Endothelial cell of umbilical vein (primary cell): ENCODE measurements at regions not wholly inside any gene's neighbourhood (a gene's known extent, or its start where the extent isn't known, plus 50 kb on each side); places are given as distances from the start of the nearest gene placed in this dataset.

Experiments used
- BruUV-seq: library from RNA; stranded (reverse); fragments of 400-500 nt; replicated peaks from 2 replicates; lab custom pipeline; 2021; lab: Mats Ljungman, UMichigan
- CTCF ChIA-PET: fragments of 300-600, 350-600 bp; sonication (Branson Sonifier 250); formaldehyde crosslinking; loops from one replicate; lab custom pipeline; 2021; ENCODE audit warnings: antibody characterized with exemption, inconsistent platforms; lab: Charles Lee
- POLR2A ChIA-PET: fragments of 300-600, 350-600 bp; sonication (Branson Sonifier 250); formaldehyde crosslinking; loops from one replicate; lab custom pipeline; 2021; ENCODE audit warnings: antibody characterized with exemption, inconsistent platforms; lab: Charles Lee
- DNase-seq: peaks from one replicate; pipeline ENCODE4 v3.0.0-alpha.2; 2011; ENCODE audit warnings: low read depth, low spot score
- FAIRE-seq: peaks from 2 replicates; lab custom pipeline; 2011; peaks lifted over from hg19 to GRCh38; lab: Jason Lieb, UNC
- H2AFZ ChIP-seq: 2 replicates; pipeline ENCODE4 v1.6.0; 2012; ENCODE audit warnings: low read depth, low read length, control low read depth, inconsistent platforms
- H3K27ac ChIP-seq: 2 replicates; pipeline ENCODE4 v1.5.1; 2011; ENCODE audit warnings: low read depth, mild to moderate bottlenecking, control low read depth, low read length, moderate library complexity; ENCODE audit not compliant: insufficient read depth
- H3K27me3 ChIP-seq, 2 experiments: 2 replicates each; pipeline versions ENCODE4 v1.6.0 to v1.6.1; 2011; ENCODE audit warnings: low read length in 2 of 2, mixed read lengths in 1 of 2; ENCODE audit not compliant: control insufficient read depth in 2 of 2, insufficient read depth in 2 of 2
- H3K36me3 ChIP-seq, 2 experiments: 2 replicates in 1 of 2; 3 replicates in 1 of 2; pipeline ENCODE4 v1.5.1; 2011; ENCODE audit warnings: low read length in 2 of 2, mild to moderate bottlenecking in 1 of 2, moderate library complexity in 1 of 2; ENCODE audit not compliant: control insufficient read depth in 2 of 2, insufficient read depth in 2 of 2; ENCODE audit errors: extremely low read depth in 1 of 2
- H3K4me1 ChIP-seq: 3 replicates; pipeline ENCODE4 v1.5.1; 2011; ENCODE audit warnings: mild to moderate bottlenecking, low read length; ENCODE audit not compliant: control insufficient read depth, insufficient read depth; ENCODE audit errors: extremely low read depth
- H3K4me2 ChIP-seq: 2 replicates; pipeline ENCODE4 v1.6.1; 2011; ENCODE audit warnings: low read length, control low read depth, mixed read lengths; ENCODE audit not compliant: insufficient read depth
- H3K4me3 ChIP-seq, 3 experiments: fragments of 200-600 bp in 1 of 3; sonication (generic), shearing (Covaris generic) in 1 of 3; replicated peaks in 1 of 3; 2 replicates each; pipeline ENCODE4 v1.5.1; 2011 to 2016; ENCODE audit warnings: control low read depth in 3 of 3, low read length in 3 of 3, mild to moderate bottlenecking in 2 of 3, inconsistent platforms in 1 of 3, low read depth in 1 of 3, moderate library complexity in 1 of 3; ENCODE audit not compliant: insufficient read depth in 1 of 3
- H3K79me2 ChIP-seq: 2 replicates; pipeline ENCODE4 v1.6.0; 2012; ENCODE audit warnings: low read length, inconsistent platforms; ENCODE audit not compliant: control insufficient read depth, insufficient read depth
- H3K9ac ChIP-seq: replicated peaks from 2 replicates; pipeline ENCODE3; 2011; ENCODE audit warnings: low read length, control low read depth; ENCODE audit not compliant: insufficient read depth; ENCODE audit errors: extremely low read depth
- H3K9me1 ChIP-seq: replicated peaks from 3 replicates; pipeline ENCODE4 v1.6.0; 2011; ENCODE audit warnings: mild to moderate bottlenecking, low read length; ENCODE audit not compliant: control insufficient read depth, insufficient read depth; ENCODE audit errors: extremely low read depth
- H3K9me3 ChIP-seq: replicated peaks from 2 replicates; pipeline ENCODE4 v1.5.1; 2012; ENCODE audit warnings: low read length, inconsistent platforms; ENCODE audit not compliant: control insufficient read depth, insufficient read depth
- H4K20me1 ChIP-seq: replicated peaks from 2 replicates; pipeline ENCODE3; 2011; ENCODE audit warnings: mild to moderate bottlenecking, low read length; ENCODE audit not compliant: control insufficient read depth, insufficient read depth; ENCODE audit errors: extremely low read depth
- CTCF ChIP-seq, 2 donors: IDR thresholded peaks; 1 replicate in 1 of 2; 2 replicates in 1 of 2; pipeline ENCODE4 v1.5.1; 2011; ENCODE audit warnings: low read length in 2 of 2, mild to moderate bottlenecking in 2 of 2, moderate library complexity in 2 of 2, control low read depth in 1 of 2, inconsistent platforms in 1 of 2, low read depth in 1 of 2; ENCODE audit not compliant: insufficient read depth in 1 of 2; ENCODE audit errors: extremely low read depth in 1 of 2
- EZH2 ChIP-seq: IDR thresholded peaks from 2 replicates; pipeline ENCODE4 v1.6.1; 2012; ENCODE audit warnings: borderline replicate concordance, low read depth, mild to moderate bottlenecking, moderate library complexity, low read length, inconsistent platforms; ENCODE audit not compliant: severe bottlenecking
- FOS ChIP-seq: IDR thresholded peaks from 2 replicates; pipeline ENCODE4 v1.6.1; 2011; ENCODE audit warnings: mild to moderate bottlenecking, low read length, moderate library complexity, borderline replicate concordance; ENCODE audit not compliant: insufficient read depth
- GATA2 ChIP-seq: IDR thresholded peaks from 2 replicates; pipeline ENCODE4 v1.7.0; 2011; ENCODE audit warnings: low read depth, mild to moderate bottlenecking, moderate library complexity, mixed read lengths, low read length; ENCODE audit not compliant: insufficient read length, insufficient read depth
- JUN ChIP-seq: IDR thresholded peaks from 2 replicates; pipeline ENCODE4 v1.6.1; 2011; ENCODE audit warnings: borderline replicate concordance, low read depth; ENCODE audit not compliant: insufficient read length, insufficient read depth
- MAX ChIP-seq: IDR thresholded peaks from 2 replicates; pipeline ENCODE4 v1.6.1; 2011; ENCODE audit not compliant: insufficient read depth, insufficient read length
- MYC ChIP-seq: IDR thresholded peaks from one replicate; pipeline ENCODE4 v1.6.1; 2011; ENCODE audit warnings: mild to moderate bottlenecking, low read depth, low read length
- POLR2A ChIP-seq: IDR thresholded peaks from 2 replicates; pipeline ENCODE4 v1.6.1; 2012; ENCODE audit warnings: low read depth, mild to moderate bottlenecking, control low read depth, low read length
- POLR2AphosphoS5 ChIP-seq: IDR thresholded peaks from 2 replicates; pipeline ENCODE4 v1.6.1; 2012; ENCODE audit warnings: low read depth, mild to moderate bottlenecking, control low read depth, low read length, moderate library complexity; ENCODE audit not compliant: insufficient read depth
- dilution Hi-C: fragments of 300-500 bp; cut with MboI; formaldehyde crosslinking; loops from one replicate; pipeline ENCODE4 v1.15.0; 2019; ENCODE audit warnings: low sequenced_read_pairs; ENCODE audit not compliant: extremely low pct_ligation_motif_present
- intact Hi-C: fragments of 100-400 bp; cut with micrococcal nuclease; formaldehyde crosslinking; loops from one replicate; pipeline ENCODE4 v1.10.0; 2022

- H4K20me1 ChIP-seq: no peaks in the 10 kb centered on the region
- H3K4me2 ChIP-seq: no peak overlapping the region
- no peaks in the 10 kb centered on the region for H3K9me1 ChIP-seq
- no peaks in the 10 kb centered on the region for H3K4me1 ChIP-seq
- dilution Hi-C loops (no loop called here), intact Hi-C loops (no loop called here)
- no peaks in the 10 kb centered on the region for H3K36me3 ChIP-seq
- H3K9me3 ChIP-seq: no peaks in the 10 kb centered on the region
- ChIA-PET CTCF (no interaction called here), POLR2A (no interaction called here)
- no peak for DNase-seq
- H3K79me2 ChIP-seq: no peaks in the 10 kb centered on the region
- FAIRE-seq: no peak
- H2AFZ ChIP-seq: no peak overlapping the region
- H3K4me3 ChIP-seq: no peak overlapping the region
- no peaks in the 10 kb centered on the region for H3K27me3 ChIP-seq
- no peak overlapping the region for H3K27ac ChIP-seq
- no peak overlapping the region for H3K9ac ChIP-seq
- BruUV-seq: no TSS peak
- TF ChIP-seq FOS: no peak
- no peak for TF ChIP-seq POLR2AphosphoS5
- TF ChIP-seq JUN: no peak
- no peak for TF ChIP-seq MAX
- TF ChIP-seq EZH2: no peak
- no peak for TF ChIP-seq MYC
- TF ChIP-seq POLR2A: no peak
- no peak for TF ChIP-seq GATA2
- no peak for TF ChIP-seq CTCF (IDR thresholded peaks at IDR 0.05; ENCODE audit: extremely low read depth in 1 of 2, insufficient read depth in 1 of 2, low read depth in 1 of 2, low read length in 2 of 2)
These were observed 81.9 kb upstream of the AUTS2 start for GRCh38 chr7:69516238-69516820.
